OCI-M1 (cell line): ENCODE measurements at regions not wholly inside any gene's neighbourhood (a gene's known extent, or its start where the extent isn't known, plus 50 kb on each side); places are given as distances from the start of the nearest gene placed in this dataset.
A peak's percentile ranks its signal among the peaks of the same experiment; 100 is the strongest.
"Not testable (repeated sequence)": the region's sequence is repeated elsewhere in the genome, so short reads cannot be mapped to it uniquely, and the experiment has no call there.

Experiments used
- DNase-seq: peaks from one replicate; lab custom pipeline; 2025; lab: John Stamatoyannopoulos, UW

- peak; percentile 59 for DNase-seq
Measured at GRCh38 chr7:106562711-106563366, 98.1 kb downstream of the CCDC71L start.

- no peak for DNase-seq
Measured at GRCh38 chr7:106561666-106562411, 99.1 kb downstream of the CCDC71L start.

GRCh38 chr7:106561151-106561550 lies 99.8 kb downstream of the CCDC71L start:
- DNase-seq = no peak

GRCh38 chr7:106560482-106560881 lies 100.5 kb downstream of the CCDC71L start:
- no peak for DNase-seq

- peak; percentile 19 for DNase-seq
Measured at GRCh38 chr7:106556244-106556643, 104.7 kb downstream of the CCDC71L start.

GRCh38 chr7:106554623-106555022 lies 106.3 kb downstream of the CCDC71L start:
- not testable (repeated sequence) for DNase-seq

GRCh38 chr7:106553446-106553836 lies 107.5 kb downstream of the CCDC71L start:
- DNase-seq = no peak

GRCh38 chr7:106552645-106553445 lies 108.1 kb downstream of the CCDC71L start:
- DNase-seq = peak; percentile 13

GRCh38 chr7:106551936-106552335 lies 109.0 kb downstream of the CCDC71L start:
- no peak for DNase-seq

GRCh38 chr7:106548491-106548890 lies 112.5 kb downstream of the CCDC71L start:
- DNase-seq = no peak

- no peak for DNase-seq
Measured at GRCh38 chr7:106545275-106545674, 115.7 kb downstream of the CCDC71L start.

GRCh38 chr7:106543221-106543757 lies 117.7 kb downstream of the CCDC71L start:
- no peak for DNase-seq

- peak; percentile 88 for DNase-seq
Measured at GRCh38 chr7:106542550-106543220, 118.3 kb downstream of the CCDC71L start.

GRCh38 chr7:106538638-106539037 lies 122.3 kb downstream of the CCDC71L start:
- DNase-seq = no peak

GRCh38 chr7:106537119-106537518 lies 123.8 kb downstream of the CCDC71L start:
- no peak for DNase-seq

GRCh38 chr7:106536079-106536478 lies 124.9 kb downstream of the CCDC71L start:
- DNase-seq = no peak

GRCh38 chr7:106535234-106535932 lies 125.6 kb downstream of the CCDC71L start:
- DNase-seq = no peak

- peak; percentile 25 for DNase-seq
Measured at GRCh38 chr7:106534271-106534846, 126.6 kb downstream of the CCDC71L start.

- DNase-seq = not testable (repeated sequence)
Measured at GRCh38 chr7:106530183-106530582, 130.8 kb downstream of the CCDC71L start.

- DNase-seq = not testable (repeated sequence)
Measured at GRCh38 chr7:106526617-106527016, 134.3 kb downstream of the CCDC71L start.

- DNase-seq = no peak
Measured at GRCh38 chr7:106524690-106525059, 136.3 kb downstream of the CCDC71L start.
